ENCODE measurements at regions not wholly inside any gene's neighbourhood (a gene's known extent, or its start where the extent isn't known, plus 50 kb on each side); places are given as distances from the start of the nearest gene placed in this dataset.

GRCh38 chrX:116749943-116750342 is 287.2 kb upstream of the CT83 start:
- no TSS peak for BruUV-seq (replicated peaks)
- no peak overlapping the region for H3K4me2 ChIP-seq (ENCODE audit: low read length)
- H2AFZ ChIP-seq (ENCODE audit: low read depth, low read length, poor library complexity, severe bottlenecking), result no peak overlapping the region
- TF ChIP-seq FOSL1 (IDR thresholded peaks at IDR 0.05; ENCODE audit: low read depth) (no peak), EGR1 (IDR thresholded peaks at IDR 0.05; ENCODE audit: low read depth) (no peak), CTCF (IDR thresholded peaks at IDR 0.05 in 2 of 3, conservative IDR thresholded peaks at IDR 0.05 in 1 of 3; ENCODE audit: borderline replicate concordance in 1 of 3, insufficient read depth in 1 of 3, low read depth in 2 of 3, low read length in 2 of 3) (no peak), ELF1 (IDR thresholded peaks at IDR 0.05; ENCODE audit: borderline replicate concordance, low read depth) (no peak), SP1 (IDR thresholded peaks at IDR 0.05; ENCODE audit: low read depth) (no peak), TCF7L2 (IDR thresholded peaks at IDR 0.05; ENCODE audit: borderline replicate concordance, extremely low read depth, insufficient read depth, insufficient read length) (no peak), EZH2 (IDR thresholded peaks at IDR 0.05) (no peak), CEBPB (IDR thresholded peaks at IDR 0.05; ENCODE audit: low read depth) (no peak), EZH2phosphoT487 (IDR thresholded peaks at IDR 0.05; ENCODE audit: borderline replicate concordance) (no peak), ATF3 (IDR thresholded peaks at IDR 0.05) (no peak), ZNF274 (IDR thresholded peaks at IDR 0.05; ENCODE audit: low read depth, low read length) (no peak), CBX3 (IDR thresholded peaks at IDR 0.05; ENCODE audit: low read depth) (no peak), REST (IDR thresholded peaks at IDR 0.05; ENCODE audit: low read depth) (no peak)
- ChIA-PET CTCF (no interaction called here), POLR2A (no interaction called here), RAD21 (ENCODE audit: low non-redundant PET in 1 of 2, low total read pairs in 2 of 2, uncharacterized antibody in 2 of 2, unreplicated experiment in 2 of 2) (no interaction called here)
- H3K9me3 ChIP-seq (ENCODE audit: control insufficient read depth in 1 of 2, insufficient read depth in 1 of 2, low read depth in 1 of 2, low read length in 2 of 2), result no peaks in the 10 kb centered on the region
- DNase-seq (ENCODE audit: low read depth, low spot score), result no peak
- H3K4me3 ChIP-seq (replicated peaks in 1 of 2; ENCODE audit: low read depth in 1 of 2, low read length in 2 of 2), result no peak overlapping the region
- intact Hi-C loops (cut with micrococcal nuclease), result no loop called here
- no peaks in the 10 kb centered on the region for H3K27me3 ChIP-seq (ENCODE audit: insufficient read depth, low read length)
- no peaks in the 10 kb centered on the region for H3K9me2 ChIP-seq (ENCODE audit: insufficient read depth)
- no peak overlapping the region for H3K9ac ChIP-seq (ENCODE audit: low read length)
- no peaks in the 10 kb centered on the region for H4K20me1 ChIP-seq (ENCODE audit: insufficient read depth)
- H3K79me2 ChIP-seq (ENCODE audit: insufficient read depth, low read length), result no peaks in the 10 kb centered on the region
- H3K4me1 ChIP-seq (ENCODE audit: control insufficient read depth in 1 of 2, insufficient read depth in 2 of 2, low read length in 2 of 2), result no peaks in the 10 kb centered on the region
- no peak overlapping the region for H3K27ac ChIP-seq (ENCODE audit: low read depth, low read length)
- H3K36me3 ChIP-seq (ENCODE audit: control insufficient read depth in 1 of 2, insufficient read depth in 2 of 2, low read length in 2 of 2), result no peaks in the 10 kb centered on the region
- ATAC-seq, result no peak

Data from HCT116 (cell line).